Panc1 (cell line): ENCODE measurements at regions not wholly inside any gene's neighbourhood (a gene's known extent, or its start where the extent isn't known, plus 50 kb on each side); places are given as distances from the start of the nearest gene placed in this dataset.

Source experiments
- POLR2AphosphoS5 ChIP-seq: IDR thresholded peaks from 2 replicates; pipeline ENCODE4 v1.6.1; 2012; ENCODE audit warnings: mild to moderate bottlenecking, low read depth, low read length, moderate library complexity
- TCF7L2 ChIP-seq: IDR thresholded peaks from 2 replicates; pipeline ENCODE4 v1.6.1; 2011; ENCODE audit warnings: mild to moderate bottlenecking, low read depth, low read length, inconsistent platforms
- TF ChIP-seq, protein P1 (sequence below): fragments of 450-650 bp; IDR thresholded peaks from 2 replicates; pipeline ENCODE4 v1.5.1; 2017; ENCODE audit warnings: mild to moderate bottlenecking
- TF ChIP-seq, protein P2 (sequence below), 2 experiments: IDR thresholded peaks; 2 replicates each; pipeline ENCODE4 v1.6.1; 2011 to 2012; ENCODE audit warnings: low read depth in 2 of 2, control low read depth in 1 of 2, low read length in 1 of 2, mild to moderate bottlenecking in 1 of 2, moderate library complexity in 1 of 2; ENCODE audit not compliant: insufficient read depth in 1 of 2

DNA sequence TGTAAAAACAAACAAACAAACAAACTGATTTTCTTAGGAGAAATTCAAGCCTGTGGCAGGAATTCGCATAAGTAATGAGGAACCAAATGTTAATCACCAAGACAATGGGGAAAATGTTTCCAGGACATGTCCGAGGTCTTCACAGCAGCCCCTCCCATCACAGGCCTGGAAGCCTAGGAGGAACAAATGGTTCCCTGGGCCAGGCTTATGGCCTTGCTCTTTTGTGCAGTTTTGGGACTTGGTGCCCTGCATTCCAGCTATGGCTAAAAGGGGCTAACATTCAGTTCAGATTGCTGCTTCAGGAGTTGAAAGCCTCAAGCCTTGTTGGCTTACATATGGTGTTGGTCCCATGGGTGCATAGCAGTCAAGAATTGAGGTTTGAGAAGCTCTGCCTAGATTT, 1372.7 kb upstream of the CITED2 start:
- TF ChIP-seq, protein P1, sequence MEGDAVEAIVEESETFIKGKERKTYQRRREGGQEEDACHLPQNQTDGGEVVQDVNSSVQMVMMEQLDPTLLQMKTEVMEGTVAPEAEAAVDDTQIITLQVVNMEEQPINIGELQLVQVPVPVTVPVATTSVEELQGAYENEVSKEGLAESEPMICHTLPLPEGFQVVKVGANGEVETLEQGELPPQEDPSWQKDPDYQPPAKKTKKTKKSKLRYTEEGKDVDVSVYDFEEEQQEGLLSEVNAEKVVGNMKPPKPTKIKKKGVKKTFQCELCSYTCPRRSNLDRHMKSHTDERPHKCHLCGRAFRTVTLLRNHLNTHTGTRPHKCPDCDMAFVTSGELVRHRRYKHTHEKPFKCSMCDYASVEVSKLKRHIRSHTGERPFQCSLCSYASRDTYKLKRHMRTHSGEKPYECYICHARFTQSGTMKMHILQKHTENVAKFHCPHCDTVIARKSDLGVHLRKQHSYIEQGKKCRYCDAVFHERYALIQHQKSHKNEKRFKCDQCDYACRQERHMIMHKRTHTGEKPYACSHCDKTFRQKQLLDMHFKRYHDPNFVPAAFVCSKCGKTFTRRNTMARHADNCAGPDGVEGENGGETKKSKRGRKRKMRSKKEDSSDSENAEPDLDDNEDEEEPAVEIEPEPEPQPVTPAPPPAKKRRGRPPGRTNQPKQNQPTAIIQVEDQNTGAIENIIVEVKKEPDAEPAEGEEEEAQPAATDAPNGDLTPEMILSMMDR, result no peak
- TF ChIP-seq TCF7L2 (no peak), POLR2AphosphoS5 (no peak)
- TF ChIP-seq, protein P2, sequence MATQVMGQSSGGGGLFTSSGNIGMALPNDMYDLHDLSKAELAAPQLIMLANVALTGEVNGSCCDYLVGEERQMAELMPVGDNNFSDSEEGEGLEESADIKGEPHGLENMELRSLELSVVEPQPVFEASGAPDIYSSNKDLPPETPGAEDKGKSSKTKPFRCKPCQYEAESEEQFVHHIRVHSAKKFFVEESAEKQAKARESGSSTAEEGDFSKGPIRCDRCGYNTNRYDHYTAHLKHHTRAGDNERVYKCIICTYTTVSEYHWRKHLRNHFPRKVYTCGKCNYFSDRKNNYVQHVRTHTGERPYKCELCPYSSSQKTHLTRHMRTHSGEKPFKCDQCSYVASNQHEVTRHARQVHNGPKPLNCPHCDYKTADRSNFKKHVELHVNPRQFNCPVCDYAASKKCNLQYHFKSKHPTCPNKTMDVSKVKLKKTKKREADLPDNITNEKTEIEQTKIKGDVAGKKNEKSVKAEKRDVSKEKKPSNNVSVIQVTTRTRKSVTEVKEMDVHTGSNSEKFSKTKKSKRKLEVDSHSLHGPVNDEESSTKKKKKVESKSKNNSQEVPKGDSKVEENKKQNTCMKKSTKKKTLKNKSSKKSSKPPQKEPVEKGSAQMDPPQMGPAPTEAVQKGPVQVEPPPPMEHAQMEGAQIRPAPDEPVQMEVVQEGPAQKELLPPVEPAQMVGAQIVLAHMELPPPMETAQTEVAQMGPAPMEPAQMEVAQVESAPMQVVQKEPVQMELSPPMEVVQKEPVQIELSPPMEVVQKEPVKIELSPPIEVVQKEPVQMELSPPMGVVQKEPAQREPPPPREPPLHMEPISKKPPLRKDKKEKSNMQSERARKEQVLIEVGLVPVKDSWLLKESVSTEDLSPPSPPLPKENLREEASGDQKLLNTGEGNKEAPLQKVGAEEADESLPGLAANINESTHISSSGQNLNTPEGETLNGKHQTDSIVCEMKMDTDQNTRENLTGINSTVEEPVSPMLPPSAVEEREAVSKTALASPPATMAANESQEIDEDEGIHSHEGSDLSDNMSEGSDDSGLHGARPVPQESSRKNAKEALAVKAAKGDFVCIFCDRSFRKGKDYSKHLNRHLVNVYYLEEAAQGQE (IDR thresholded peaks at IDR 0.05; ENCODE audit: insufficient read depth in 1 of 2, low read depth in 2 of 2, low read length in 1 of 2), result no peak
